GM12872 (cell line): ENCODE measurements at regions not wholly inside any gene's neighbourhood (a gene's known extent, or its start where the extent isn't known, plus 50 kb on each side); places are given as distances from the start of the nearest gene placed in this dataset.

Source experiments
- TF ChIP-seq, protein P1 (sequence below): IDR thresholded peaks from 3 replicates; pipeline ENCODE4 v1.5.1; 2011; ENCODE audit warnings: low read depth, mild to moderate bottlenecking, low read length, moderate library complexity; ENCODE audit not compliant: insufficient read depth

DNA sequence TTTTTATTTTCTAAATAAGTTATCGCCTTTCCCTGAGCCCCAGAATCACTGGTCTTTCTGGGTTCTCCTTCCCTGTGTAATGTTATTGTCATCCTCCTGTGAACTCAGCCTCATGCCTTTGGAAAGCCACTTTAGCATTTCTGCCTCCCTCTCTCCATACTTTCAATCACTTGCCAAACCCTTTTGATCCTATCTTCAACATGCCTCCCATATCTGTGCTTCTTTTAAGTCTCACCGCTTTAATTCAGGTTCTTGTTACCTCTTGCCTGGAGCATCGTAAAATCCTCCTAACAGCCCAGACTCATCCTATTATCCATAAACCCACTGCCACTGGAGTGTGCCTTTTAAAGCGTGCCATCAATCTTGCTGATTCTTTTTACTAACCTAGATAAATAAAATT, 321.8 kb downstream of the BMP4 start:
- TF ChIP-seq, protein P1, sequence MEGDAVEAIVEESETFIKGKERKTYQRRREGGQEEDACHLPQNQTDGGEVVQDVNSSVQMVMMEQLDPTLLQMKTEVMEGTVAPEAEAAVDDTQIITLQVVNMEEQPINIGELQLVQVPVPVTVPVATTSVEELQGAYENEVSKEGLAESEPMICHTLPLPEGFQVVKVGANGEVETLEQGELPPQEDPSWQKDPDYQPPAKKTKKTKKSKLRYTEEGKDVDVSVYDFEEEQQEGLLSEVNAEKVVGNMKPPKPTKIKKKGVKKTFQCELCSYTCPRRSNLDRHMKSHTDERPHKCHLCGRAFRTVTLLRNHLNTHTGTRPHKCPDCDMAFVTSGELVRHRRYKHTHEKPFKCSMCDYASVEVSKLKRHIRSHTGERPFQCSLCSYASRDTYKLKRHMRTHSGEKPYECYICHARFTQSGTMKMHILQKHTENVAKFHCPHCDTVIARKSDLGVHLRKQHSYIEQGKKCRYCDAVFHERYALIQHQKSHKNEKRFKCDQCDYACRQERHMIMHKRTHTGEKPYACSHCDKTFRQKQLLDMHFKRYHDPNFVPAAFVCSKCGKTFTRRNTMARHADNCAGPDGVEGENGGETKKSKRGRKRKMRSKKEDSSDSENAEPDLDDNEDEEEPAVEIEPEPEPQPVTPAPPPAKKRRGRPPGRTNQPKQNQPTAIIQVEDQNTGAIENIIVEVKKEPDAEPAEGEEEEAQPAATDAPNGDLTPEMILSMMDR, result no peak

DNA sequence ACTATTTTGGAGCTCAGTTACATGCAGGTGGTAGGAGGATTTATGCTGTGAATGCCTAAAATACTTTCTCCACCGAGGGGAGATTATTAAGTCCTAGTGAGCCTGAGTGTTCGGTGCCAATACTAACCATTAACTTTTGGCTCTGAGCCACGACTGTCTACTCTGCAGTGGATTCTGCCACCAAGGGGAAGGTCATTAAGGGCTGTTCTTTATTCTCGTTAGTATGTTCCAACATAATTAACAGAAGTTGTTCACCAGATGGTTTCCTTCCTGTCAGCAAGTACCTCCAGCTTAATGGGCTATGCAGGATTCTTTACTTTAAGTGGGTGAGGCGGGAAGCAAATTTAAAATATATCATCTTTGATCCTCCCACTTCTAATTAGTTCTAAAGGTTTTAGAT, 326.3 kb downstream of the BMP4 start:
- TF ChIP-seq, protein P1, result no peak

DNA sequence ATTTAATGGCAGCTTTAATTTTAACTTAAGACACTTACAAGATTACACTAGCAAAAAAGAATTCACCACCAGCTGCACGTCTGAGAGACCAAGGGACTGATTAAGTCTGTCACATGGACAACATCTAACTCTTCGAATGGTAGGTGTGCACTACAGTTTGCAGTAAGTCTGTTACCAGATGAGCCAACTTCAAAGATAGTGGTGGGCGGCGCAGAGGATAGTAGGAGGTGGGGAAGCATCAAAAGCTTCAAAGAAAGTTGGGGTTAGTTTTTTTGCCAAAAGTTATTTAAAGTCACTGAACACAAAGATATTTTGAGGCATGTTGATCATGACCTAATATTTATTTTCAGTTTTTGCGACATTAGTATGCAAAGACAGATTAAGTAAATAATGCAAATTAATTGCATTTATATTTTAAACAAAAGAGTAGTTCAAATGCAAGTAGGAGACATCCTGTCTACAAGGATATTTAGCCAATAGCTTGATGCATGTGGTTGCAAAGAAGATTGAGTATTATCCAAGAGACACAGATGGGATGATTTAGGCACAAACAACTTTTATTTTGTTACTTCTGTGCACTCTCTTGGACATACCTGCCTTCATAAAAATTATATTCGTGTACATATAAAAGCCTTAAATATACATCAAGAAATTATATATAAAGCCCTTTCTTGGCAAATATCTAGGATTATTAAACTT, 327.7 kb downstream of the BMP4 start:
- TF ChIP-seq, protein P1, result no peak

DNA sequence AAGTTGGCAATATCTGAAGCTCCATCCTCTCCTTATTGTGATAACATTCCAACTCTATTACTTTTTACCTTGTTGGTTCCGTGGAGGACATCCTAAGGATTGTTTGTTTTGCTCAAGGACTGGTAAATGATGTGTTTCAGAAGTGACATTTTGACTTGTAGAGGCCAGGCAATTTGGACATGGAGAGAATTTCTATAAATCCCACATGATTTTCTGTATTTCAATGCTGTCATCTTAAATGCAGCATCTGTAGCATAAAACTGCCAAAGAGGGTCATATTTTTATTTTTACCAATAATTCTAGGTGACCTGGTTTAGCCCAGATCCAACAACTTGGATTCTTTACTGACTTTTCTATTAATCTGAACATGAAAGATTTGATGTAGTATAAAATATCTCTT, 328.4 kb downstream of the BMP4 start:
- TF ChIP-seq, protein P1, result no peak

DNA sequence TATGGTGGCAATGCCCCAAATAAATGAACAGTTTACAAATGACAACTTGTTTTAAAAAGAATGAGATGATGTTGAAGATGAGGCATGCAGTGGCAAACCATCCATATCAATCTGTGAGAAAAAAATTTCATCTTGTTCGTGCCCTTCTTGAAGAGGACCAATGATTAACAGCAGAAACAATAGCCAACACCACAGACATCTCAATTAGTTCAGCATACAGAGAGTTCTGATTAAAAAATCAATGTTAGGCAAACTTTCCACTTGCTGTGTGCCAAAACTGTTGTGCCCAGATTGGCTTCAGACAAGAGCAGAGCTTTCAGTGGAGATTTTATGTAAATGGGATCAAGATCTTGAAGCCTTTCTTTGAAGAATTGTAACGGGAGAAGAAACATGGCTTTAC, 329.9 kb downstream of the BMP4 start:
- TF ChIP-seq, protein P1, result no peak

DNA sequence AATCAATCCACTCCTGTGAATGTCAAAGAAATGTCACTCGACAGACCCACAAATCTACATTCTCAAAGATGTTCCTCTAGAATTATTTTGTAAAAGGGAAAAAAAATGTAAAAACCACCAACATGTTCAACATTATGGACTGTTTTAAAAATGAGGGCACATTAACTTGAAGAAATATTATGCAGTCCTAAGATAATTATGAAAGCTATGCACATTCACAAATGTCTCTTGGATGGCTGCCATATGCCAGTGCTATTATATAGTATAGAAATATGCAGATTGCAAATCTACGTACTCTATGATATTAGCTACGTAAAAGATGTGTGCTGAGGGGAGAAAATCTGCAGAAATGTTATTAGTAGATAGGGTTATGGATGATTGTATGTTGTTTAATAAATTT, 334.2 kb downstream of the BMP4 start:
- TF ChIP-seq, protein P1, result no peak

DNA sequence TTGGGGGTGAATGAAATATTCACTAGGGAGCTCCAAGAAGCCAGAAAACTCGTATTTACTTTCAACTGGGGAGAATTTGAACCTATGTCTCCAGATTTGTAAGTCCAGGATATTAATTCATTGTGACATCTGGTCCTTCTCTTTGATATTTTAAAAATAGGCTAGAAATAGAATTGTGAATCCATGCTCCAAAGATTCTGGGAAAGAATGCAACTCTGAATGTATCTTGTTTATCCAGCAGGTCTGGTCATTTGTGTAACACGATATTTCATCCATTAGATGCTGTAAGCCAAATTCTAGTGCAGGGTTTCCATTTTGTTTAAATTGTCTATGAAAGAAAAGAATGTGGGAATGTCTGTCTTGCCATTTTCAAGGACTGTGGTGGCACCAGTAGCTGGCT, 334.7 kb downstream of the BMP4 start:
- TF ChIP-seq, protein P1, result no peak
